Lung (tissue), 11 donors: ENCODE measurements at regions not wholly inside any gene's neighbourhood (a gene's known extent, or its start where the extent isn't known, plus 50 kb on each side); places are given as distances from the start of the nearest gene placed in this dataset.

Source experiments
- ATAC-seq: fragments of 200-7000 bp; cut with Tn5 transposase; one replicate; pipeline ENCODE4 v1.9.1; 2020; ENCODE audit warnings: moderate number of reproducible peaks; ENCODE audit not compliant: insufficient read depth, low FRiP score
- DNase-seq, 3 donors: peaks; one replicate each; pipeline ENCODE4 v3.0.0-alpha.2; 2013 to 2017
- H3K27ac ChIP-seq, 2 donors: one replicate each; pipeline ENCODE4 v1.5.1; 2013; ENCODE audit warnings: mild to moderate bottlenecking in 2 of 2, moderate library complexity in 2 of 2, control low read depth in 1 of 2, inconsistent platforms in 1 of 2, low read depth in 1 of 2, low read length in 1 of 2
- H3K27me3 ChIP-seq, 3 donors: one replicate each; pipeline ENCODE4 v1.5.1; 2013; ENCODE audit warnings: low read length in 2 of 3; ENCODE audit not compliant: control insufficient read depth in 3 of 3, insufficient read depth in 3 of 3
- H3K36me3 ChIP-seq, 4 donors: one replicate each; pipeline ENCODE4 v1.5.1; 2013; ENCODE audit warnings: low read length in 4 of 4, mild to moderate bottlenecking in 1 of 4, moderate library complexity in 1 of 4; ENCODE audit not compliant: control insufficient read depth in 4 of 4, insufficient read depth in 4 of 4
- H3K4me1 ChIP-seq, 5 donors: one replicate each; pipeline ENCODE4 v1.5.1; 2013; ENCODE audit warnings: low read length in 5 of 5, mild to moderate bottlenecking in 2 of 5, moderate library complexity in 1 of 5; ENCODE audit not compliant: control insufficient read depth in 5 of 5, insufficient read depth in 5 of 5
- H3K4me3 ChIP-seq: one replicate; pipeline ENCODE4 v1.5.1; 2013; ENCODE audit warnings: mild to moderate bottlenecking, control low read depth, moderate library complexity
- H3K9ac ChIP-seq, 2 donors: one replicate each; pipeline ENCODE4 v1.5.1; 2013; ENCODE audit warnings: low read length in 2 of 2, control low read depth in 1 of 2; ENCODE audit not compliant: insufficient read depth in 1 of 2
- H3K9me3 ChIP-seq, 4 donors: one replicate each; pipeline ENCODE4 v1.5.1; 2013; ENCODE audit warnings: low read length in 3 of 4, mild to moderate bottlenecking in 1 of 4, moderate library complexity in 1 of 4; ENCODE audit not compliant: control insufficient read depth in 4 of 4, insufficient read depth in 3 of 4
- CTCF ChIP-seq: IDR thresholded peaks from 2 replicates; pipeline ENCODE4 v1.5.1; 2012; ENCODE audit warnings: mild to moderate bottlenecking; ENCODE audit errors: control extremely low read depth, extremely low read depth
- WGBS, 2 donors: extraction: QIAGEN DNeasy Blood & Tissue Kit; methylation state at CpG; one replicate each; pipeline ENCODE4 v1.1.7; 2013; 5-methylcytosine and 5-hydroxymethylcytosine counted together
- donor health status: control.
- donor health status: control.
- donor health status: Bipolar disorder and iron deficiency.
- donor health status: healthy.
- donor health status: DM: yes; HTN: yes; CAD: no.

DNA sequence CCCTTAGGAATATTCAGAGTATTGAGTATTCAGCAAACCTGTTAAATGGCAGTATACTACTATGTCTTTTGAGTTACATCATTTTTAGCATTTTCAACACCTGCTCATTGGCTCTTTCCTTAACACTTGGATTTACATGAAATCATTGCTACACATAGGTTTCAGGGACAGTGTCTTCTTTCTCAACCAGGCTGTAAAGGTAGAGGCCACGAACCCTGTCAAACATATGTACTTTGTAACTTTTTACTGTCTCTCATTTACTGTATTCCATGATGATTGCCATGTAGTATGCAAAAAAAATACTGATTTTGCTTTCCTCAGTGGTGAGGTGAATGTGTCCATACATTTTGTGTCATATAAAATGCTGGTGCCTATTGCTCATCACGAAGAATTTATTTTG lies 264.4 kb downstream of the SLCO4C1 start:
- Histone ChIP-seq H3K9ac (no peak overlapping the region), H3K36me3 (no peaks in the 10 kb centered on the region), H3K4me1 (no peaks in the 10 kb centered on the region), H3K4me3 (no peak overlapping the region), H3K27me3 (no peaks in the 10 kb centered on the region), H3K9me3 (no peaks in the 10 kb centered on the region), H3K27ac (no peak overlapping the region)
- no peak for DNase-seq
- no peak for TF ChIP-seq CTCF
- no peak for ATAC-seq
- WGBS, 2 donors, result 83 to 96% methylated on average over 2 of the region's 2 CpGs

GRCh38 chr5:102018690-102019089 lies 277.4 kb downstream of the SLCO4C1 start:
- Histone ChIP-seq H3K27ac (no peak overlapping the region), H3K9me3 (no peaks in the 10 kb centered on the region), H3K9ac (no peak overlapping the region), H3K4me3 (no peak overlapping the region), H3K27me3 (no peaks in the 10 kb centered on the region), H3K36me3 (no peaks in the 10 kb centered on the region), H3K4me1 (no peaks in the 10 kb centered on the region)
- no peak for TF ChIP-seq CTCF
- no peak for DNase-seq
- 85 to 87% methylated on average over 8 of the region's 8 CpGs for WGBS, 2 donors
- ATAC-seq, result no peak

DNA sequence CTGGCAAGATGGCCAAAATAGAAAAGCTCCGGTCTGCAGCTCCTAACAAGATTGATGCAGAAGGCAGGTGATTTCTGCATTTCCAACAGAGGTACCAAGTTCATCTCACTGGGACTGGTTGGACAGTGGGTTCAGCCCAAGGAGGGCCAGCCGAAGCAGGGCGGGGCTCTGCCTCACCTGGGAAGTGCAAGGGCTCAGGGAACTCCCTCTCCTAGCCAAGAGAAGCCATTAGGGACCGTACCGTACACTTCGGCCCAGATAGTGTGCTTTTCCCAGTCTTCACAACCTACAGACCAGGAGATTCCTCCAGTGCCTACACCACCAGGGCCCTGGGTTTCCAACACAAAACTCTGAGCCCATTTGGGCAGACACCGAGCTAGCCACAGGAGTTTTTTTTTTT lies 277.8 kb downstream of the SLCO4C1 start:
- Histone ChIP-seq H3K9me3 (no peaks in the 10 kb centered on the region), H3K4me1 (no peaks in the 10 kb centered on the region), H3K9ac (no peak overlapping the region), H3K27ac (no peak overlapping the region), H3K27me3 (no peaks in the 10 kb centered on the region), H3K4me3 (no peak overlapping the region), H3K36me3 (no peaks in the 10 kb centered on the region)
- ATAC-seq (no peak), DNase-seq (no peak)
- TF ChIP-seq CTCF, result no peak
- WGBS, 2 donors, result 76% methylated on average over 7 of the region's 7 CpGs

GRCh38 chr5:102014371-102014770 lies 281.7 kb downstream of the SLCO4C1 start:
- Histone ChIP-seq H3K9ac (no peak overlapping the region), H3K27ac (no peak overlapping the region), H3K4me1 (no peaks in the 10 kb centered on the region), H3K27me3 (no peaks in the 10 kb centered on the region), H3K36me3 (no peaks in the 10 kb centered on the region), H3K9me3 (no peaks in the 10 kb centered on the region), H3K4me3 (no peak overlapping the region)
- DNase-seq, result no peak
- WGBS, 2 donors, result 90 to 95% methylated on average over 1 of the region's 1 CpG
- TF ChIP-seq CTCF, result no peak
- ATAC-seq, result no peak
